GM18499 (cell line): ENCODE measurements at regions not wholly inside any gene's neighbourhood (a gene's known extent, or its start where the extent isn't known, plus 50 kb on each side); places are given as distances from the start of the nearest gene placed in this dataset.

Source experiments
- ATAC-seq: cut with Tn5 transposase; IDR thresholded peaks from one replicate; pipeline ENCODE4 v1.9.1; 2021; ENCODE audit warnings: moderate number of reproducible peaks; ENCODE audit not compliant: insufficient read depth, unreplicated experiment

- ATAC-seq: no peak
Observed at GRCh38 chr10:128887856-128888255, 579.2 kb upstream of the MGMT start.

GRCh38 chr10:128892005-128892404 is 575.0 kb upstream of the MGMT start:
- ATAC-seq: no peak

GRCh38 chr10:128894641-128895040 is 572.4 kb upstream of the MGMT start:
- ATAC-seq: no peak

- ATAC-seq: no peak
Observed at GRCh38 chr10:128895473-128895872, 571.6 kb upstream of the MGMT start.

- ATAC-seq: no peak
Observed at GRCh38 chr10:128896116-128896795, 570.8 kb upstream of the MGMT start.

GRCh38 chr10:128896963-128897362 is 570.1 kb upstream of the MGMT start:
- no peak for ATAC-seq

GRCh38 chr10:128897401-128898129 is 569.5 kb upstream of the MGMT start:
- ATAC-seq: no peak

GRCh38 chr10:128898133-128898915 is 568.7 kb upstream of the MGMT start:
- ATAC-seq: no peak

- ATAC-seq: no peak
Observed at GRCh38 chr10:128898916-128899195, 568.2 kb upstream of the MGMT start.

GRCh38 chr10:128900456-128900855 is 566.6 kb upstream of the MGMT start:
- ATAC-seq: no peak

GRCh38 chr10:128901236-128901635 is 565.8 kb upstream of the MGMT start:
- ATAC-seq: no peak

- ATAC-seq: no peak
Observed at GRCh38 chr10:128902031-128902710, 564.9 kb upstream of the MGMT start.

- no peak for ATAC-seq
Observed at GRCh38 chr10:128907155-128907941, 559.7 kb upstream of the MGMT start.

- ATAC-seq: peak; percentile 77
Observed at GRCh38 chr10:128908099-128908498, 558.9 kb upstream of the MGMT start.

GRCh38 chr10:128908499-128908898 is 558.5 kb upstream of the MGMT start:
- no peak for ATAC-seq

GRCh38 chr10:128912568-128913311 is 554.3 kb upstream of the MGMT start:
- ATAC-seq: no peak

GRCh38 chr10:128914681-128915080 is 552.4 kb upstream of the MGMT start:
- ATAC-seq: no peak

- ATAC-seq: no peak
Observed at GRCh38 chr10:128915630-128916029, 551.4 kb upstream of the MGMT start.

GRCh38 chr10:128916383-128916782 is 550.7 kb upstream of the MGMT start:
- ATAC-seq: no peak
